Umbilical cord (tissue), 1 donor: ENCODE measurements at regions not wholly inside any gene's neighbourhood (a gene's known extent, or its start where the extent isn't known, plus 50 kb on each side); places are given as distances from the start of the nearest gene placed in this dataset.
"Not testable (repeated sequence)": the region's sequence is repeated elsewhere in the genome, so short reads cannot be mapped to it uniquely, and the experiment has no call there.

Source experiments
- DNase-seq: peaks from one replicate; pipeline ENCODE4 v3.0.0-alpha.2; 2015; ENCODE audit warnings: low spot score

DNA sequence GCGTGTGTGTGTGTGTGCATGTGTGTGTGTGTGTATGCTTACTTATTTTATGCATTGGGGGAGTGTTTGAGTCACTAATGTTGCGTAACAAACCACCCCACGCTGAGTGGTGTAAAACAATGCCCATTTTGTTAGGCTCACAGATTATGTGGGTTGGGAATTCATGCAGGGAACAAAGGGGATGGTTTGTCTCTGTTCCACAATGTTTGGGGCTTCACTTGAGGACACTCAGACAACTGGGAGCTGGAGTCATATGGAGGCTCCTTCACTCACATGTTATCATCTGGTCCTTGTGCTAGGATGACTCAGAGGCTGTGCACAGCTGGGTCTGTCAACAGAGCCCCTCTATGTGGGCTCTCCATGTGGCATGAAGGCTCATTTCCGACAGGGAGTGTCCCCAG is 51.3 kb upstream of the LARGE1 start:
- DNase-seq = no peak

DNA sequence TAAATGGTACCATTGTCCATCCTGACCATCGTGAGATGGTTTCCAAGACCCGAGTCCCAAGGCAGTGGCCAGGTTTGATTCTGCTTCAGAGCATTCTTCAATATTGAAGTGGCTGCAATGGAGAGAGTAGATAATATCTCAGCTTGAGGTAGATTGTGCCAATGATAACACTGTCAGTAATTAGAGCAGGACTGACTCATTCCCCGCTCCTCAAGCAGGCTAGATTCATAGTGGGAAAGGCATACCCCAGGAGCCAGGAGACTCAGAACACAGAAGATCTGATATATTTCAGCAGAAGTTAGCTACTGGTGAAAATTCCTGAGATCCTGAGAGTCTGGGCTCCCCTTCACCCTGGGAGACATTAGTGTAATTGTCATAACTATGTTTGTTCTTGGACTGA is 55.6 kb upstream of the LARGE1 start:
- DNase-seq = no peak

DNA sequence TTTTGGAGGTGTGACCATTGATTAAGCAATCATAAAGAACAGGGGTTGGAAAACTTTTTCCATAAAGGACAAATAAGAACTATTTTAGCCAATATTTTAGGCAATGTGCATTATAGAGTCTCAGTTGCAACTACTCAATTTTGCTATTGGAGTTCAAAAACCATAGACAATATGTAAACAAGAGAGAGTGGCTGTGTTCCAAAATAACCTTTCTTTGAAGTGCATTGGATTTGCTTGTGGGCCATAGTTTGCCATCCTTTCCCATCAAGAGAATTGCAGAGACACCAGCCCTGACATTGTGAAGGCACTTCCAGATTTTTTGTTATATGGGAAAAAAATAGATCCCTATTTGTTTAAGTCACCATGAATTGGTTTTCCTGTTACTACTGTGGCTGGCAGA is 63.3 kb upstream of the LARGE1 start:
- DNase-seq = no peak

DNA sequence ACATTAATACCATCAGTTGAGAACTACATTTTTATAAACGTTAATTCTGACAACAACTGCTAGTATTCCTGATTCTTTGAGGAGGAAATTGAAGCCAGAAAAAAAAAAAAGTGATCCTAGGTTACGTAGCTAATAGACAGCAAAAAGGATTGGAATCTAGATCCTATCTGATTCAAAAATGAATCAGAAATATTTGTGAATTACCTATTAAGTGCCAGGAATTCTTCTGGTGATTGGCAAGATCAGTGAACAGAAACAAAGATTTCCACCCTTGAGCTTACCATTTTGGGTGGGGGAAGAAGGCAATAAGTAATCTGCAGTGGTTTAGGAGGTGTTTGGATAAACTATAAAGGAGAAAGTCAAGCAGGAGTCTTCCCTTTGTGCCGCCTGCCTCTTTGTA is 63.9 kb upstream of the LARGE1 start:
- DNase-seq = peak; percentile 2

DNA sequence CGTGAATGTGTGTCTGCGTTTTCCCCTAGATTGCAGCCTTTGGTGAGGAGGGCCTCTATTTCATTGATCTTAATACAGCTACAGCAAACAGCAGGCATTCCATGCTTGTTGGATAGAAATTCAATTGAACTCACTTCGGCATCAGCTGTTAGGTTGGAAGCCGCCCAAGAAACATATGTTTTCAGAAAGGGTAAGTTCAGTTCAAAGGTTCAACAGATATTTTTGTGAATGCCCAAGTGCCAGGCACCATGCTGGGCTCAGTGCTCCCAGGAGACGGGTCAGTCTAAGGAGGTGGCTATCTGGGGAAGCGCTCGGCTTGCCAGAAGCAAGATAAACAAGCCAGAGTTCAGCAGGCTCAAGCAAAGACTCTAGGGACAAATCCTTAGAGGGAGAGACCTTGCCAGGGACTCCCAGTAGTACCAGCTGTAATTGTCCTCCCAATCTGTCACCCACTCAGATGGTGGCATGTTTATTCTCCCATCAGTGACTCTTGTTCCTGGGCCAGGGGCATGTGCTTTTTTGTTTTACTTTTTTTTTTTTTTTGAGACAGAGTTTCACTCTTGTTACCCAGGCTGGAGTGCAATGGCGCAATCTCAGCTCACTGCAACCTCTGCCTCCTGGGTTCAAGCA is 64.5 kb upstream of the LARGE1 start:
- no peak for DNase-seq

DNA sequence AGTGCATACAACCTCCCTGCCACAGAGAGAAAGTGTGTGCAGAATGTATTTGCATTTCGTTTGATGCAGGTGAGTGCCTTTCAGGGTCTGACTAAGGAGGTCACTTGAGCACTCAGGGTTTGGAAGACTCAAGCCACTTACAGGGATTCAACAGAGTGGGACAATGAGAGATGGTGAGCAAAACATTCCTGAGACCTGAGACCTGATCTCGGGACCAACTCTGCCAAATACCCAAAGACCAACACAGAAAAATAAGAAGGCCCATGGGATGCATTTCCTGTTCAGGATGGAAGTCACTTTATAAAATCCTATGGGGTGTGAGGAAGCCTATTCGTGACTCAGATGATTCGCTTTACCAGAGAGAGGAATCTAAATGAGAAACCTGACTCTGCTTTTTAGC is 65.2 kb upstream of the LARGE1 start:
- no peak for DNase-seq

DNA sequence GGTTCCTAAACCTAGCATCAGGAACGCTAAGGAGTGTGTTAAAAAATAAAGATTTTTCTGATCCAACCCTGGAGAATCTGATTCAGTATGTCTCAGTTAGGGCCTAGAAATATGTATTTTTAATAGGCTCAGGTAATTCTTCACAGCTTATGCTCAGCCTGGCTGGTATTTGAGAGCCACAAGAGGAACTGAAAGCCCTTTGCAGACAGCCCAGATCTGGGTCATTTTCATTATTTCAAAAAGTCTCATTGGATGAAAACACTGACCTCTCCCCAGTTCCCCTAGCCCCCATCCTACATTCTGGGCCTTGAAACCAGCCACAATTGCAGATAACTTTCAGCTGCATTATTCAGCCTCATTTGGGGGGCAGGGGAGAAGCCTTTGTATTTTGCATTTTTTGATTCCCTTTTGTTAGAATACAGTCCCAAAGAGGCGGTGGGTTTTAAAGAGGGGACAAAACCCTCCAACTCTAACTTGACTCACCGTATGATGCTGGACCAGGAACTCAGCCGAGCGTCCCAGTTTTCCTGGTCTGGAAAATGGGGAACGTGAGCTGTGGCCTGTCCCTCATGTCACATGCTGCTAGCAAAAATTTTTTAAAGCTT is 66.0 kb upstream of the LARGE1 start:
- DNase-seq = no peak

DNA sequence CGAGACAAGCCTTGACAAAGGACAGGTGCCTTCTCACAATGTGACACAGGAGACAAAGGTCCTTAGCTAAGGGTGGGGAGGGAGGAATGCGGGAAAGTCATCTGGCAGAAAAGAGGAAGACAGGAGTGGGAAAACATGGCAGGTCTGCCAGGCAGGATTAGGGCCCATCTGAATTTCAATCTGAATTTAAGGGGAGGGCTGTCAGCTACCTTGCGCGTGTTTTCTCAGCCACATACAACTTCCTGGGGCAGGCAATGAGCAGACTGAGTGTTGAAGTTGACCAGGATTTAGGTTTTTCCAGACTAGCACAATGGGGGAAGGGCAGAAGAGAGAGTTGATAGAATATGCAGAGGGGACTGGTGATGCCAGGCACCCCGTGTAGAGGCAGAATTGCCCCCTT is 66.7 kb upstream of the LARGE1 start:
- no peak for DNase-seq

DNA sequence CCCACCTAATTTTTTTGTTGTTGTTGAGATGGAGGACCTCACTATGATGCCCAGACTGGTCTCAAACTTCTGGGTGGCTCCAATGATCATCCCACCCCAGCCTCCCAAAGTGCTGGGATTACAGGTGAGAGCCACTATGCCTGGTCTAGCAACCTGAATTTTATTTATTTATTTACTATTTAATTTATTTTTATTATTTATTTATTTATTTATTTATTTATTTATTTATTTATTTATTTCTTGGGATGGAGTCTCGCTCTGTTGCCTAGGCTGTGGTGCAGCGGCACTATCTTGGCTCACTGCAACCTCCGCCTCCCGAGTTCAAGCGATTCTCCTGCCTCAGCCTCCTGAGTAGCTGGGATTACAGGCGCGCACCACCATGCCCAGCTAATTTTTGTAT is 69.0 kb upstream of the LARGE1 start:
- not testable (repeated sequence) for DNase-seq

DNA sequence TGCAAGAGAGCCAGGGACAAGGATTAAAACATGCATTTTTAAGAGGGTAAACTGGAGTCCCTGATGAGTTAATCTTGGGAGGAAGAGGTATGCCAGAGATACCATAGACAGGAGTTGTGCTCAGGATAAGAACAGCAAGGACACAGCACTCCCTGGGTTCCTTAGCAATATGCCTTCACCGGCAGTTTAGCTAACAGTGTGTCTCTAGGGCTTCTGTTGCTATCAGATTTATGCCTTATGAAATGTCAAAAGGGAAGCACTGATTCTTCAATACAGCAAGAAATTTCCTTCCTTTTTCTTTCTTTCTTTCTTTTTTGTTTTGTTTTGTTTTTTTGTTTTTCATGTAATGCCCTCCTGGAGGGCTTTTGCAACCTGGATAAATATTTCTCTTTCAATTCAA is 71.3 kb upstream of the LARGE1 start:
- no peak for DNase-seq

DNA sequence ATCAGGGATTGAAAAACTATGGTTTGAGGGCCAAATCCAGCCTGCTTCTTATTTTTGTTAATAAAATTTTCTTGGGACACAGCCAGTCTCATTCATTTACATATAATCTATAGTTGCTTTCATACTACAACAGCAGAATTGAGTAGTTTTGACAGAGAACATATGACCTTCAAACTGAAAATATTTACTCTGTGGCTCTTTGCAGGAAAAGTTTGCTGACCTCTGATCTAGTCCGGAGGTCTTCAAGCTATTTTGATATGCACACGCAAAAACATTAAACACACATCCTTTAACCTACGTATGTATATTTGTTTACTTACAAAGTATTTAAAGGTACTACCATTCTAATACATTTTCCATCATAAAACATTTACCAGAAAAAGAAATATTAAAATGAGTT is 76.5 kb upstream of the LARGE1 start:
- no peak for DNase-seq

DNA sequence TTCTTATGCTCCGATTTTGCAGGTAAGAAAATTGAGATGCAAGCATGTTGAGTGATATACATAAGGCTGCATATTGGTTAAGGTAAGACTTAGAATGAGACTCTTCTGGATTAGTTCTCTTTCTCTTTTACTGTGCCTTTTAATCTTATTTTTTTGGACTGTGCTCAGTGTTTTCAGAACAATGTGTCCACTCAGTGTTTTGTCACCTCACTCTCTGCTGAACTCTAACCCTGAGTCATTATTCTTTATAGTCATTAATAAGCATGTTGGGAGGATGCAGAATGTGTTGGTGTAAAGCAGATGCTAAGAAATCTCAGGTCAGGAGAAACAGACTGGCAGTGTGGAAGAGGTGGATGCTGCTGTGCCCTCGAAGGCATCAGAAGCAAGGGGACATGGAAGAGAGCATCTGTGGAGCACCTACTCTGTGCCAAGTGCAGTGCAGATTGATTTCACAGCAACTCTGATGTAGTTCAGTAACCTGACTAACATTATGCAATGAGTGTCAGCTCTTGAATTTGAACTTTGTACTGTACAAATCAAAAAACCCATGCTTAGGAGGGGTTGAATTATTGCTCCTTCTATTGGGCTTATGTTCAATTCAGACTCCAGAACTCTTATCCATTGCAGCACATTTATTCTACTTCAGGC is 80.7 kb upstream of the LARGE1 start:
- no peak for DNase-seq

DNA sequence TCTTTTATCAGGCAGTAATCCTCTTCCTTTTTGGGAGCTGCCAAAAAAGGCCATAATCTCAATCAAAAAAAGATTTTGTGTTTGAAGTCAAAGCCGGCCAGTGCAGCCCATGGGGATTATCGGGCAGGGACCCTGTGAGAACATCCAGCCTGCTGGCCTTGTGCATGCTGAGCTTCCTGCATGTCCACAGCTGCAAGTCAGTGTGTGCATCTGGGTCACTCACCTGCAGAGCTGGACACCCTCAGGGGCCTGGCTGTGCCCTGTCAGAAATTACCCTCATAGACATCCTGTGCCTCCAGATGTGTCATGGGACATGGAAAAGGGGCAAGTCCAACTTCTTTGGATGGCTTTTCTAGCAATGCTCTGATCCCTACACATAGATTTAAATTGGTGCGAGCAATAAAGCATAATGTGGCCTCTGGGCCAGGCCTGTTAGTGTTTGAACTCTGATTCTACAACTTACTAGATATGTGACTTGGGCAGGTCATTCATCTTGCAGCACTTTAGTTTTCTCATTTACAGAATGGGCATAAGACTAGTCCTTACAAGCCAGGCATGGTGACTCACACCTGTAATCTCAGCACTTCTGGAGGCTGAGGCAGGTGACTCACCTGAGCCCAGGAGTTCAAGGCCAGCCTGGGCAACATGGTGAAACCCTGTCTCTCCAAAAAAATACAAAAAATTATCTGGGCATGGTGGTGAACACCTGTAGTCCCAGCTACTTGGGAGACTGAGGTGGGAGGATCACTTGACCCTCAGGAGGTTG is 81.6 kb upstream of the LARGE1 start:
- peak; percentile 62 for DNase-seq

DNA sequence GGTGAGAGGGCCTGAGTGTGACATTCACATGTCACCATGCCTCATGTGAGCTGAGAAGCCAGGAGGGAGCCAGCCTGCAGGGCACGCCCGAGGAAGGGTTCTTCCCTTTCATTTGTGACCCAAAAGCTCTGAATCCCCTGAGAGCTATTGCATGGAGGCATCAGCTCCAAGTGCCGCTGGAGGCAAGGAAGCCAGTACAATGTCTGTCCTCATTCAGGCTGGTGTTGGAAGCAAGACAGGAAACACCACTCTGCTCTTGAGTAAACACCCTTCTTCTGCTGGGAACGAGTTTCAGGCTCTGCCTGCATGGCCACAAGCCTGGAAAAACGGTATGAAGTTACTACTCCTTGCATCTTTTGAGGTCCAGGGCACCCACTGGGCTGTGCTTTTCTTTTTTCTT is 83.8 kb upstream of the LARGE1 start:
- DNase-seq = no peak

DNA sequence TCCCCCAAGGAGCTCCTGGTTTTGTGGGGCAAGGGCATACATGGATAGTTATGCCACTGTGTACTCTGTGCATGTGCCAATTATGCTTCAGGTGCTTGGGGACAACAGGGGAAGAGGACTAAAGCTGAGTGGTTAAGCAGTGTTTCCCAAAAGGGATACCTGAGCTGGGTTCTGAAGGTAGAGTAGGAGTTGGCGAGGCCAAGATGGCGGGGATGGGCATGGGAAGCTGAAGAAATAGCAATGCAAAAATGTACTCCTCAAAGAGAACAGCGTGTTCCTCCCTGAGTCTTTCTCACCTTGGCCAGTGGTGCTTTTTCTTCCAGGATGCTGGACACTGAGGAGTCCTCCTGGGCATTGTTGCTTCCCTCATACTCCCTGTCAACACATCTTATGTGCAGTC is 90.0 kb upstream of the LARGE1 start:
- DNase-seq = no peak

DNA sequence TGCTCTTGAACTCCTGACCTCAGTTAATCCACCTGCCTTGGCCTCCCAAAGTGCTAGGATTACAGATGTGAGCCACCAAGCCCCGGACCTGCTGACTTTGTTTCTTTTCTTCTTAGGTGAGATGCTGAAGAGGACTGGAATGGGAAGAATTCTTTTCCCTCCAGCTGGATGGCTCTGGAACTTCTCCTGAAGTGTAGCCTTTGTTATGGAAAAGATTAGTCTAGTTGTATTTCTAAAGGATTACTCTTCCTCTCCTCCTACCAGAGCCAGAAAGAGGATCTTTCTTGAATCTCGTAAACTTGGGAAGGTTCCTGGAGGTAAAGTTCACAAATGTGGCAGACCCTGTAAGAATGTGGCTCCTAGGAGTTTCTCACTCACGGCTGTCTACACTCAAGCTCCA is 95.4 kb upstream of the LARGE1 start:
- DNase-seq = no peak

DNA sequence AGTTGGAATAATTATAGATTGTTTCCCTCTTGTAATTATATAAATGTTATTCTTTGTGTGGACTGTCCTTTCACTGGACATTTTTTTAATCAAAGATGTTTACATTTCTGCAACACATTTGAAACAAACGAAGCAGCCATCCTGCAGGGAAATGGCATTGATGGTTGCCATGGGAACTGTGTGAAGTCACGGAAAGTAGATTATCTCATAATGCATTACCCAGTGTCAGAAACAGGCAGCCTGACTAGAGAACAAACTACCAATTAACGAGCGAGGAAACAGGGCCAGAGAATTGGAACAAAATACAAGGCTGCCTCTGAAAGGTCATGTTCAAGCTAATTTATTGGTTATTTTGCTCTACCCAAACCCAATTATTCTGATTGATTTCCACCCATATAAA is 96.9 kb upstream of the LARGE1 start:
- no peak for DNase-seq

DNA sequence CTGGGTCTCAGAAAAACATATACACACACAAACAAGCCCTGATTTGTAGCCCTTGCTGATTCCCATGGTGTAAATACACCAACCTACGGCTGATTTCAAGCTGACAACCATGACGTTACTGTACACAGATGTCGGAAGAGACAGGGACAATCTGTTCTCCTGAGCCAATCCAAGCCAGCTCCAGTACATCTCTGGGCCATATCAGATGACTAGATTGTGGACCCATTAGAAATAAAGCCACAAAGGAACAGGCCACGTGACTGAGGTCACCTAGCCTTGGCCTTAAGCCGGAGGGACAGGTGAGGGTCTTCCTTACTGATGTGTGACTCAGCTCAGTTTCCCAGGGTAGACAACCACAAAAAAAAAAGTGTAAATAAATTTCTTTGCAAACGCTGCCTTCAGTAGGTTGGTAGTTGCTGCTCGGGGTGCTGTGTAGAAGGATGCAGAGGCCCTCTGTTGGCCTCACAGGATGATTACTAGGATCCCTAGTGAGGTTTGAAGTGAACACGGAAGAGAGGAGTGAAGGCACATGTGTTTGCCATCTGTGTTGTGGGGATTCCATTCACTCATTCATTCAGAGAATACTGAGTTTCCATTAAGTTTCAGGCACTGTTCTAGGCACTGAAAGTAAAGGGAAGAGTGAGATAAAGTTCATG is 99.0 kb upstream of the LARGE1 start:
- no peak for DNase-seq

DNA sequence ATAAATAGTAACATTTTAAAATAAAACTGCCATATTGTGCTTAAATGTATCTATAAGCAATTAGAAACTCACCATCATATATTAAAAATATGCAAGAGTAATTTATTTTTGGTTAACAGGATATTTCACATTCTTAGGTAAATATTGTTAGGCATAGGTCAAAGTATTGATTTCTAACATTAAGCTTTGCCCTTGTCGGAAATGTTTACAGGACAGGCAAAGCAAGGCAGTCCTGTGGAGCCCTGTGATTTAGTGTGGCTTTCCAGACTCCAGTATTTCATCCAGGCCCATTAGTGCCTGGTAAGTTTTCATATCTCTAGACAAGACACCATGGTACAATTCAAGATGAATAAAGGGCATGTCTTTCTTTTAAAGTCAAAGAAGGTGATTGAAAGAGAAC is 114.9 kb upstream of the LARGE1 start:
- no peak for DNase-seq

DNA sequence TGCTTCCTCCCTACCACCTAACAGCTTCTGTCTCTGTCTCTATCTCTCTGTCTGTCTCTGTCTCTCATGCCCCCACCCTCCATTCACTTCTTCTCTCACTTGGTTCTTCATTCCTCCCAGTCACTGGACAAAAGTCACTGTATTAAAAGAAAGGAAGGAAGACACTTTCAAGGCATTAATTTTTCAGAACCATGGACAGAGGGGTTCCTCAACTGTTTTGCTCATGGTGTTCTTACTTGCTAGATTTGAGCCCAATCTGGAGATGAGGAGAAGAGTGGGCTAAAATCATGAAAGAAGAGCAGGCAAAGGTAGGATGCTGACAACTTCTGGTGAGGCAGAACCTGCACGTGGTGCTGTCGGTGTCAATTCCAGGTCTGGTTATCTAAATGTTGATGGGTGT is 116.7 kb upstream of the LARGE1 start:
- DNase-seq = peak; percentile 5

DNA sequence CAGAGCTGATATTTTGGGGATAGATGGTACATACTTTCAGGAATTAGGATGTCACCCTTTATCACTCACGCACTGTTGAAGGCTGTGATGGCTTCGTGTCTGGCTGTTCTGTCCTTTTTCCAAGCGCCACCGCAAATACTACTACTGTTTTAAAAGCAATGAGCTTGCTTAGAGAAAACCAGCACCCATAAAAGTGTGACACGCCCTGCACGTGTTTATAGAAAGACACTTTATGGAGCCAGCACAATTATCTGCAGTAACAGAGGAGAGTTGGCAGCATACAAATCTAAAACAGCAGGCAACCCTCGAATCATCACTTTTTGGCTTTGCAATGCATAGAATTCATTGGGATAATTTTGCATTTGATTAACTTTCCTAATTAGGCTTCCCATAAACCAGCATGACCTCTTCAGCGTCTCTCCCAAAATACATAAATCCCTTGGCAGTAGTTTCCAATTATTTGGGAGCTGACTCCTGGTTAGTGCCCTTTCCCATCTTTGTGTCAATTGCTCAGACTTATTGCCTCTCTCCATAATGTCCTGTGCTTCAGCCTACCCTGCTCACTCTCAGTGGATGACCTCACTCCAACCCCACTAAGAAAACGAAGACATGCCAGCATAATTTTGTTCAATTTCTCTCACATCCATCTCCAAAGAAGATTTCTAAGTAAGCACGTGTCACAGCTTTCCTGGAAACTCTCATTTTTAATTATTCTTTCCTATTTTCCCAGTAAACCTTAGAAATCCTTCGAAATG is 118.7 kb upstream of the LARGE1 start:
- no peak for DNase-seq

DNA sequence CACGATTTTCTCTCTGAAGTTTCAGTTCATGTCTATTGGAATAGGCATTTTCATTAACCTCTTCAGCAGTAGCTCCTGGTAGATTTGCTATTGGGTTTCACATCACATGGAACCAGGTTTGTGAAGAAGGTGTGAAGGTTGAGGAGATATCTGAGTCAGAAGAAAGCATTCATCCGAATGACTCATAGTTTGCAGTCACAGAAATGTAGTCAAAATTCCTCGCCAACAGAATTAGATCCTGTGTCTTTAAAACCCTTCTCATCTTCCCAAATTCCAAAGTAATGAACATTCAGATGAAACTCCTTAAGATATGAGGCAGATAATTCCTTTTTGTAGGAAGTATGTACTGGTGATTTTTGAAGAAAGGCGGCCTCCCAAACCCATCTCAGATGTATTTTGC is 125.0 kb upstream of the LARGE1 start:
- DNase-seq = no peak
